GM21423 (cell line): ENCODE measurements at regions not wholly inside any gene's neighbourhood (a gene's known extent, or its start where the extent isn't known, plus 50 kb on each side); places are given as distances from the start of the nearest gene placed in this dataset.
"Not testable (repeated sequence)": the region's sequence is repeated elsewhere in the genome, so short reads cannot be mapped to it uniquely, and the experiment has no call there.

Experiments
- ATAC-seq: cut with Tn5 transposase; IDR thresholded peaks from one replicate; pipeline ENCODE4 v1.9.1; 2021; ENCODE audit warnings: mild to moderate bottlenecking, moderate library complexity; ENCODE audit not compliant: unreplicated experiment

GRCh38 chr7:126179916-126180315 is 1072.8 kb downstream of the GRM8 start:
- no peak for ATAC-seq

DNA sequence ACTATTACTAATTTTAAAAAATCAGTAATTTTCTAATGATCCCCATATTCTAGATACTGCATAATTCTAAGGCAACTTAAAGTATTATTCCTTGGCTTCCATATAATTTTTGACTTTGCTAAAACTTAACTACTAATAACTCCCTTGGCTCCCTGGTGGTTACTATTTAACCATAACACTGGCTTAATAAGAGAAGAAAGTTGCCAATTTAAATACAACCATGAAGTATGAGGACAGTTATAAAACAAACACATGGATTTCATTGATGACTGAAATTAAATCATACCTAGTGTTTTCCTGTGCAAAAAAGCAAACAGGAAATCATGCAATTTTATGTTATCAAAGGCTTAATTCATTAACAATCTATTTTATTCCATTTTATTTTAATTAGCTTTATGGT is 1073.9 kb downstream of the GRM8 start:
- ATAC-seq: no peak

GRCh38 chr7:126177782-126178181 is 1075.0 kb downstream of the GRM8 start:
- no peak for ATAC-seq

DNA sequence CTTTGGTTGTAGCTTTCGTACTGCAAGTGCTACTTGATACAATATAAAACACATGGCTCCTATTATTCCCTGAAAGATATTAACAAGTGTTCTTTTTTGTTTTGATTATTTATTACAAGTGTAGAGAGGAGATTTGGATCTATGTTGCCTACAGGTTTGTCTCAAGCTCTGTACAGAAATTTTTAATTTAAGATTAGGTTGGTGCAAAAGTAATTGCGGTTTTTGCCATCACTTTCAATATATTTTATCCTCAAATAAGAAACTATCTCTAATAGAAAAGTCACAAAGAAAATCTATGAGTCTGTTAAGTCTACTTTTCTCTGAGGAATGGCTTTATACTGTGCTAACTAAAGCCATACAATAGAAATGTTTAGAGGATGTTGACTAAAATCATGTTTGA is 1086.1 kb downstream of the GRM8 start:
- ATAC-seq: no peak

GRCh38 chr7:126163647-126164046 is 1089.1 kb downstream of the GRM8 start:
- no peak for ATAC-seq

GRCh38 chr7:126157391-126157790 is 1095.3 kb downstream of the GRM8 start:
- no peak for ATAC-seq

DNA sequence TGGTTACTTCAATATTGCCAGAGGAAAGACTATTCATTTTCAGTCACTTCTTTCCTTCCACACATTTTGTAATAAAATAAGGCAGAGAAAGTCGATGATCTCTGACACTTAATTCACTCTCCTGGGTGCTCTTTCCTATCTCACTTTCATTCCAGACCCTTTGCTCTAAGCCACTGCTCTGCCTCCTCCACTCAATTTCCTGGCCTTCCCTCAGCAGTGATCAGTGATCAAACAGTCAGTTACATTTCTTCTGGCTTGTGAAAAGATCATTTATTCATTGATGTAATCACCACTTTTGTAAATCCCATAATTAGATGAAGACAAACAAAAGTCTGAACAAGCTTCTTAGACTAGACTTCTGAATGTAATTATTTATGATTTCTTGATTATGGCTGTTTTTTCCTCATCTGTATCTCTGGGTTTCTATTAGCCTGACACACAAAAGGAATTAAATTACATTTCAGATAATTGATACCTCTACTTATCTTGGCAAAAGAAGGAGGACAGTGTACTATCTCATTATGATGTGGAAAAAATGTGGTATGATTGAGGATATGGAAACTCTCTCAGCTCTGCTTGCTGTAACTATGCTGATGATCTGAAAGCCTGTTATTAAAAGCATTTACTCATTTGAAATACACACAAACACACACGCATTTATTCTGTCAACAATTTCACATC is 1102.3 kb downstream of the GRM8 start:
- no peak for ATAC-seq

DNA sequence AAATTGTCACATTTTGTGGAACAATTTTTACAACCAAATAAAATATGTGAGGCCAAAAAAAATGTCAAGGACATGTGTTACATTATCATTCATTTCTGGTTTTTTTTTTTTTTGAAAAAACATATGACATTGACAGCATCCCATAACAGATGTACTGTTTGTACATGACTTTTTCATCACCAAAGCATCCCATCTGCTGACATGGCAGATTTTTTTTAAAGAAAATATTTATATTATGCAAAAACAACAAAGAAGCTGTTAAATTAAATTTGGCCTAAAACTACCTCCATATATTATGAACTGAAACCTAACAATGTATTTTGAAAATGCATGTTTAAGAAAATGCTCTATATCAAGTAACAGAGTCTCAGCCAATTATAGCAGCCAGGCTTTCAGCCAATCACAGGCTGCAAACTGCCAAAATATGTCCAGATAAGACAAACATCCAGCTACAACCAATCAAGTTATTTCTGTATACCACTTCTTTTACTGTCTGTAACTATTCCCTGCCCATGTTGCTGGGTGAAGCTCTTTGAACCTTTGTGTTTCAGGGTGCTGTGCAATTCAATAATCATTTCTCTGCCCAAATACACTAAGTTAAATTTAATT is 1111.8 kb downstream of the GRM8 start:
- no peak for ATAC-seq

DNA sequence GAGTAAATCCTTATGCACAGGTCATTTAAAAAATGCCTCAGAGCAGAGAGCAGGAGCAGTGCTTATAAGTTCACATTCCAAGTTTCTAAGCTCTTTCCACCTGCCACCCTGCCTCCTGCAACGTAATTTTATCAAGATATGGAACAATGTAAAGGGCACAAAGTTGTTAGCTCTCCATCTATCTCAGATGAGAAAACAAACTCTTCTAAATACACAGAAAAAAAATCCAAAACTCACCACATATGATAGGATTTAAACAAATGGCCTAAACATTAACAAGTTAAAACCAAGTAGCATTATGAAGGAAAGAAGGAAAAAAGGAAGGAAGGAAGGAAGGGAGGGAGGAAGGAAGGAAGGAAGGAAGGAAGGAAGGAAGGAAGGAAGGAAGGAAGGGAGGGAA is 1132.8 kb downstream of the GRM8 start:
- no peak for ATAC-seq

DNA sequence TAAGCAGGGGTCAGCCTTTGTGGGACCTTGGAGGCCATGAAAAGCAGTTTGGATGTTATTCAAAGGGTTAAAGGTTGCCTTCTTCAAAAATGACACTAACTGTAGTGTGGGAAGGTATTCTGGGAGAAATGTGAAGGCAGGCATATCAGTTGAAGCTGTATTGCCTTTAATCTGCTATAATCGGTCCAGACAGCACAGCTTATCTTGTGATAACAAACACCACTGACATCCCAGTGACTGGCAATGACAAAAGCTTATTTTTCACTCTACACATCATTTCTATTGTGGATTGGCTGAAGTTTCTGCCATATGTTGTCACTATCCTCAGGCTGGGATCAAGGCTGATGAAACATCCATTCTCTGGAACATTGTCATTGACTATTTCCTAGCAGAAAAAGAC is 1149.2 kb downstream of the GRM8 start:
- ATAC-seq: no peak

DNA sequence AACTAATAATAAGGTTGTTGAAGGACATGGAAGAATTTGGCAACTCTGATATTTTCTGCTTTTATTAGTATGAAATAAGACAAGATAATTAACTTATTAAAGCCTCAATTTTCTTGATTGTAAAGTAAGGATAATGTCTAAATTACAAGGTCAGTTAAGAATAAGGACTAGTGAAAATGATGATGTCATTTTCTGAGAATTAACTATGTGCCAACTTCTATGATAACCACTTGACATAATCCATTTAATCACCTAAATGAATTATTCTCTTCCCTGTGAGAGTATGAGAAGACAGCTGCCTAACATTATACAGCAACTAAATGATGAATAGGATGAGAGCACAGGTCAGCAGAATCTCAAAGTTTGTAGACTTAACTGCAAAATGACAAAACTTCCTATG is 1153.4 kb upstream of the POT1 start:
- no peak for ATAC-seq

DNA sequence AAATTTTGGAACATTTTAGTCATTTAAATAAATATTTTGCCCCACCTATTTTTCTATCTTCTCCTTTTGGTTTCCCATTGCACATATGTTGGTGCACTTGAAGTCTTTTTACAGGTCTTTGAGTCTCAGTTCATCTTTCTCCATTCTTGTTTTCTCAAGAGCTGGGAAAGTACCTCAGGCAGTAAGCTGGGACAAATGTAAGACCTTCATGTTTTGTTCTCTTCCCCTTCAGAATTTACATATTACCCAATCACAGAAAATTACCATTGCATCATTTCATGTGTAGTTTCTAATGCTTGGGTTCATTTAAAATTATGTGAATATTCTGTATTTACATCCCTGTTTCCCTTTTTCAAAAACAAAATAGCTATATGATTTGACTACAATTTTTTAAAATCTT is 1150.0 kb upstream of the POT1 start:
- no peak for ATAC-seq

DNA sequence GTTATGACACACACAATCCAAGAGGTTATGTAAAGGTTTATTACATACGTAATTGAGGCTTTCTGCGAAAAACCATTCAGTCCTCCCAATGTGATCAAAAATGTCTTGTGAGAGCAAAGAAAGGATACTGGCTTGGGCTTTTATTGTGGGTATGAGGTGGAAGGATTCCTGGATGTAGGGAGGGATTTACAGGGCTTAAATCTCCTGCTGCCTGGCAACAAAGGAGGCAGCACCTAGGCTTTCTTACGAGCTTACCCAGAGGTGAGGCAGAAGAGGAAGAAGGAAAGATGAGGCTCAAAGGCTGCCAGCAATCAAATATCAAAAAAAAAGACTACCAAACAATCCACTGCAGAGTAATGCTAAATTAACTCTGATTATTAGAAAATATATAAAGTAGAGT is 1149.5 kb upstream of the POT1 start:
- ATAC-seq: no peak

DNA sequence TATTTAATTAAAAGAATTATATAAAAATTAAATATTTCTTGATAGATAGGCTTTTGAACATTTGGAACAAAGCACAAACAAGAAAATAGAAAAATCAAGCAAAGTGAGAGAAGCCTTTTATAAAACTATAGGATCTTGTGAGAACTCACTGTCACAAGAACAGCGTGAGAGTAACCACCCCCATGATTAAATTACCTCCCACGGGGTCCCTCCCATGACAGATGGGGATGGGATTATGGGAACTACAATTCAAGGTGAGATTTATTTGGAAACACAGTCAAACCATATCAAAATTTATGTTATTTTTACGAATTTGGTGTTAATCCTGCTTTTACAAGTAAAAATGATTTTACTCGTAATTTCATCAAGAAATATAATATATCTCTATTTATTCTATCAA is 1136.1 kb upstream of the POT1 start:
- ATAC-seq: no peak

- ATAC-seq: no peak
These were observed 1128.4 kb upstream of the POT1 start for GRCh38 chr7:126057979-126058378.

DNA sequence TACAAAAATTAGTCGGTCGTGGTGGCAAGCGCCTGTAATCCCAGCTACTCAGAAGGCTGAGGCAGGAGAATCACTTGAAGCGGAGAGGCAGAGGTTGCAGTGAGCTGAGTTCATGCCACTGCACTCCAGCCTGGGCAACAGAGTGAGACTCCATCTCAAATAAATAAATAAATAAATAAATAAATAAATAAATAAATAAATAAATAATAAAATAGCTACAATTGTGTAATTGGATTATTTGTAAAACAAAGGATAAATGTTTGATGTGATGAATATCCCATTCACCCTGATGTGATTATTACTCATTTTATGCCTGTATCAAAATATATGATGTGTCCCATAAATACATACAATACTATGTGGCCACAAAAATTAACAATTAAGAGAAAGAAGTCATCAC is 1127.0 kb upstream of the POT1 start:
- not testable (repeated sequence) for ATAC-seq

GRCh38 chr7:126052229-126052628 is 1122.6 kb upstream of the POT1 start:
- ATAC-seq: no peak

DNA sequence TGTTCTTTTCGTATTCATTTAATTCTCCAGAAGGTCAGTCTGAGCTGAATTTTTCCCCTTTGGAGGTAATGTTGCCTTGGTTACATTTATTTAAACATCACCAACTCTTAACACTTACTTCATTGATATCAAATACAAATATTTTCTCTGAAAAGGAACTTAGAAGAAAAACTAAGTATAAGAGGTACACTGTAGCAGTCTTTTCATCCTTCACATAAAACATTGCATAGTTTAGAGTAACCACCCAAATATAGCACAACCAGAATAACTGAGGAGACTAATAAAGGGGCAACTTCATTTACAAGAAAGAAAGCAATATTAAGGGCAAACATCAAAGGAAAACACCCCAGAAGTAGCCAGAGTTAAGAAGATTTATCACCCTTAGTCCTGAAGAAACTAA is 1115.0 kb upstream of the POT1 start:
- ATAC-seq: no peak

- no peak for ATAC-seq
These were observed 1111.8 kb upstream of the POT1 start for GRCh38 chr7:126041472-126041871.

GRCh38 chr7:126040114-126041045 is 1110.8 kb upstream of the POT1 start:
- no peak for ATAC-seq

GRCh38 chr7:126026421-126027088 is 1096.9 kb upstream of the POT1 start:
- ATAC-seq: no peak
